MM.1S (cell line): ENCODE measurements at regions not wholly inside any gene's neighbourhood (a gene's known extent, or its start where the extent isn't known, plus 50 kb on each side); places are given as distances from the start of the nearest gene placed in this dataset.

Experiments
- EZH2 ChIP-seq: fragments of 300-600 bp; sonication (generic); optimal IDR thresholded peaks from 2 replicates; pipeline ENCODE3; 2017; ENCODE audit warnings: low read depth, mild to moderate bottlenecking, antibody characterized with exemption, low read length, mixed read lengths
- EZH2phosphoT487 ChIP-seq: fragments of 300-600 bp; sonication (generic); IDR thresholded peaks from 2 replicates; pipeline ENCODE4 v1.6.1; 2018; ENCODE audit warnings: antibody characterized with exemption, low read length
- TF ChIP-seq, protein P1 (sequence below): fragments of 300-600 bp; sonication (generic); IDR thresholded peaks from 2 replicates; pipeline ENCODE4 v1.5.1; 2016; ENCODE audit warnings: antibody characterized with exemption, low read length, mixed read lengths

DNA sequence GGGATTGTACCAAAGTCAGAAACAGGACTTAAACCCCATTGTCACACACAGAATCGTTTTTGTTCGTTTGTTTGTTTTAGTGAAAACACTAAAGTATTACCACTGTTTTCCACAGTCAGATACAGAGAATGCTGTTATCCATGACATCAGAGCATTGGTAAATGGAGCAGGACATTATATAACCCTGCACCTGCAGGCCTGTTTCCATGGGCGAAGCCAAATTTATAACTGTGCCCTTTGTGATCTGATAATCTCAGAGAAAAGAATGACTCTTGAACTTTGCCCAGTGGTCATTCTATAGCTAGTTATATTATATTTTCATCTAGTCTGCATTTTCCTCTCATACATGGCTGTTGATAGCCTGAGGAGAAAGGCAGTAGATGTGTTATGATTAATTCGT is 217.6 kb downstream of the TMEM182 start:
- TF ChIP-seq, protein P1, sequence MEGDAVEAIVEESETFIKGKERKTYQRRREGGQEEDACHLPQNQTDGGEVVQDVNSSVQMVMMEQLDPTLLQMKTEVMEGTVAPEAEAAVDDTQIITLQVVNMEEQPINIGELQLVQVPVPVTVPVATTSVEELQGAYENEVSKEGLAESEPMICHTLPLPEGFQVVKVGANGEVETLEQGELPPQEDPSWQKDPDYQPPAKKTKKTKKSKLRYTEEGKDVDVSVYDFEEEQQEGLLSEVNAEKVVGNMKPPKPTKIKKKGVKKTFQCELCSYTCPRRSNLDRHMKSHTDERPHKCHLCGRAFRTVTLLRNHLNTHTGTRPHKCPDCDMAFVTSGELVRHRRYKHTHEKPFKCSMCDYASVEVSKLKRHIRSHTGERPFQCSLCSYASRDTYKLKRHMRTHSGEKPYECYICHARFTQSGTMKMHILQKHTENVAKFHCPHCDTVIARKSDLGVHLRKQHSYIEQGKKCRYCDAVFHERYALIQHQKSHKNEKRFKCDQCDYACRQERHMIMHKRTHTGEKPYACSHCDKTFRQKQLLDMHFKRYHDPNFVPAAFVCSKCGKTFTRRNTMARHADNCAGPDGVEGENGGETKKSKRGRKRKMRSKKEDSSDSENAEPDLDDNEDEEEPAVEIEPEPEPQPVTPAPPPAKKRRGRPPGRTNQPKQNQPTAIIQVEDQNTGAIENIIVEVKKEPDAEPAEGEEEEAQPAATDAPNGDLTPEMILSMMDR, result no peak
- no peak for TF ChIP-seq EZH2
- TF ChIP-seq EZH2phosphoT487, result no peak
